Esophagus muscularis mucosa (tissue), 4 donors: ENCODE measurements at regions not wholly inside any gene's neighbourhood (a gene's known extent, or its start where the extent isn't known, plus 50 kb on each side); places are given as distances from the start of the nearest gene placed in this dataset.

Experiments
- EP300 ChIP-seq: sonication (generic); formaldehyde crosslinking; IDR thresholded peaks from one replicate; pipeline ENCODE4 v1.6.1; 2017; ENCODE audit warnings: antibody characterized with exemption
- POLR2A ChIP-seq: fragments of 450-650 bp; IDR thresholded peaks from one replicate; pipeline ENCODE4 v1.6.1; 2017; ENCODE audit warnings: antibody characterized with exemption, moderate library complexity, mild to moderate bottlenecking, low read depth
- TF ChIP-seq, protein P1 (sequence below), 3 experiments: fragments of 200-600 bp in 2 of 3; fragments of 450-650 bp in 1 of 3; sonication (generic) in 2 of 3; IDR thresholded peaks; one replicate each; pipeline ENCODE4 v1.5.1; 2017 to 2019; ENCODE audit warnings: antibody characterized with exemption in 3 of 3, mild to moderate bottlenecking in 2 of 3, moderate library complexity in 1 of 3

DNA sequence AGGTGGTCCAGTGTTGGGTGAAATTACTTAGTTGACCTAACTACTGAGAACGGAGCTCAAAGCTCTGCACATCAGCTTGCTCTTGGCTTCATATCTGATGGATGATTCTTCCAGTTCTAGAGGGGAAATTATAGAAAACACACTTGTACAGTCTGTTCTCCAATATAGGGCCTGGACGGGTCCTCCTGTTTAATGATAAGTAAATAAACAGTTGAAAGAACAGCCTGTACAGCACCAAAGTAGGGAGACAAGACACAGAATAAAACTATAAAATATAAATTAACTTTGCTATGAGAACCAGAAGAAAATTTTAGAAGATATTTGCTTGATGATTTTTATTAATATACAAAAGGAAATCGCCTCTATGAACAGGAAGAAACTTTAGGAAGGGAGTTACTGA lies 271.7 kb downstream of the STK31 start:
- TF ChIP-seq, protein P1, sequence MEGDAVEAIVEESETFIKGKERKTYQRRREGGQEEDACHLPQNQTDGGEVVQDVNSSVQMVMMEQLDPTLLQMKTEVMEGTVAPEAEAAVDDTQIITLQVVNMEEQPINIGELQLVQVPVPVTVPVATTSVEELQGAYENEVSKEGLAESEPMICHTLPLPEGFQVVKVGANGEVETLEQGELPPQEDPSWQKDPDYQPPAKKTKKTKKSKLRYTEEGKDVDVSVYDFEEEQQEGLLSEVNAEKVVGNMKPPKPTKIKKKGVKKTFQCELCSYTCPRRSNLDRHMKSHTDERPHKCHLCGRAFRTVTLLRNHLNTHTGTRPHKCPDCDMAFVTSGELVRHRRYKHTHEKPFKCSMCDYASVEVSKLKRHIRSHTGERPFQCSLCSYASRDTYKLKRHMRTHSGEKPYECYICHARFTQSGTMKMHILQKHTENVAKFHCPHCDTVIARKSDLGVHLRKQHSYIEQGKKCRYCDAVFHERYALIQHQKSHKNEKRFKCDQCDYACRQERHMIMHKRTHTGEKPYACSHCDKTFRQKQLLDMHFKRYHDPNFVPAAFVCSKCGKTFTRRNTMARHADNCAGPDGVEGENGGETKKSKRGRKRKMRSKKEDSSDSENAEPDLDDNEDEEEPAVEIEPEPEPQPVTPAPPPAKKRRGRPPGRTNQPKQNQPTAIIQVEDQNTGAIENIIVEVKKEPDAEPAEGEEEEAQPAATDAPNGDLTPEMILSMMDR (IDR thresholded peaks at IDR 0.05): no peak
- TF ChIP-seq EP300 (no peak), POLR2A (no peak)
